DMS114 treated with DMSO at 0.1 percent for 48 hours (cell line): ENCODE measurements at regions not wholly inside any gene's neighbourhood (a gene's known extent, or its start where the extent isn't known, plus 50 kb on each side); places are given as distances from the start of the nearest gene placed in this dataset.

Experiments
- DNase-seq: peaks from one replicate; lab custom pipeline; 2025; ENCODE audit not compliant: unreplicated experiment; lab: John Stamatoyannopoulos, UW

- DNase-seq = no peak
Measured at GRCh38 chr15:67980773-67981685, 73.1 kb upstream of the PIAS1 start.

- no peak for DNase-seq
Measured at GRCh38 chr15:67981848-67982247, 72.3 kb upstream of the PIAS1 start.

GRCh38 chr15:67991706-67992105 is 62.4 kb upstream of the PIAS1 start:
- no peak for DNase-seq

- no peak for DNase-seq
Measured at GRCh38 chr15:67992411-67992810, 61.7 kb upstream of the PIAS1 start.

- no peak for DNase-seq
Measured at GRCh38 chr15:67992834-67993233, 61.3 kb upstream of the PIAS1 start.

- no peak for DNase-seq
Measured at GRCh38 chr15:67997996-67998395, 56.1 kb upstream of the PIAS1 start.

- no peak for DNase-seq
Measured at GRCh38 chr15:67998599-67999133, 55.4 kb upstream of the PIAS1 start.

- no peak for DNase-seq
Measured at GRCh38 chr15:67999320-68000100, 54.6 kb upstream of the PIAS1 start.

- DNase-seq = no peak
Measured at GRCh38 chr15:68000754-68001153, 53.4 kb upstream of the PIAS1 start.

- no peak for DNase-seq
Measured at GRCh38 chr15:68001811-68002210, 52.3 kb upstream of the PIAS1 start.

- DNase-seq = no peak
Measured at GRCh38 chr15:68003297-68003696, 50.8 kb upstream of the PIAS1 start.
